GM19035 (cell line): ENCODE measurements at regions not wholly inside any gene's neighbourhood (a gene's known extent, or its start where the extent isn't known, plus 50 kb on each side); places are given as distances from the start of the nearest gene placed in this dataset.
"Not testable (repeated sequence)": the region's sequence is repeated elsewhere in the genome, so short reads cannot be mapped to it uniquely, and the experiment has no call there.

Experiments
- ATAC-seq: cut with Tn5 transposase; IDR thresholded peaks from one replicate; pipeline ENCODE4 v1.9.1; 2021; ENCODE audit not compliant: unreplicated experiment

GRCh38 chr13:89281331-89281730 lies 1610.2 kb downstream of the SLITRK5 start:
- ATAC-seq = no peak

DNA sequence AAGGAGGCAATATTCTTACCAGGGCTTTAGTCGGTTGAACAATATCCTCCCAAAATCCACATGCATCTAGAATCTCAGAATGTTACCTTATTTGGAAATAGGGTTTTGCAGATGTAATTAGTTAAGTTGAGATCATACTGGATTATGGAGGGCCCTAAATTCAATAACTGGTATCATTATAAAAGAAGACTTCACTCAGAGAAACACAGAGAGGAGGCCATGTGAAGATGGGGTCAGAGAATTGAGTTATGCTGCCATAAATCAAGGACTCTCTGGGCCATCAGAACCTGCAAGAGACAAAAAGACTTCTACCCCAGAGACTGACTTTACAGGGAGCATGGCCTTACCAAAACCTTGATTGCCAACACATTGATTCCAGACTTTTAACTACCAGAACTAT lies 1611.1 kb downstream of the SLITRK5 start:
- ATAC-seq = no peak

GRCh38 chr13:89287381-89287780 lies 1616.2 kb downstream of the SLITRK5 start:
- no peak for ATAC-seq

GRCh38 chr13:89294115-89294867 lies 1623.1 kb downstream of the SLITRK5 start:
- ATAC-seq = no peak

DNA sequence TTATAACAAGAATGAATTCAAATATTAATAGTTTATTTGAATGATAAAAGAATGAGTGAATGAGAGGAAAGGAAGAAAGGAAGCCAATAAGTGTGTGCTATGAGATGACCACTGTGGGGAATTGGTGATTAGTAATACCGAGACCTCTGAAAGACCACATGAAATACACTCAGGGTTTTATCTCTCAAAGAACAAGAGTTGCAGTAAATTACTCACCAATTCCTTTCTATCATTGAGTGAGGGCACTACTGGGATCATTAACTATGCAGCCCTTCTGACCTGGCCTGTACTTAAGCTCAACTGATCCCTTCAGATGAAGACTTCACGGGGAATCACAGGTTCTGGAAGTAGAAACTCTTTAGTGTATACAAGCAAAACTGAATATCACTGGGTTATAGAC lies 1636.1 kb downstream of the SLITRK5 start:
- no peak for ATAC-seq

GRCh38 chr13:89310943-89311672 lies 1639.9 kb downstream of the SLITRK5 start:
- ATAC-seq = no peak

DNA sequence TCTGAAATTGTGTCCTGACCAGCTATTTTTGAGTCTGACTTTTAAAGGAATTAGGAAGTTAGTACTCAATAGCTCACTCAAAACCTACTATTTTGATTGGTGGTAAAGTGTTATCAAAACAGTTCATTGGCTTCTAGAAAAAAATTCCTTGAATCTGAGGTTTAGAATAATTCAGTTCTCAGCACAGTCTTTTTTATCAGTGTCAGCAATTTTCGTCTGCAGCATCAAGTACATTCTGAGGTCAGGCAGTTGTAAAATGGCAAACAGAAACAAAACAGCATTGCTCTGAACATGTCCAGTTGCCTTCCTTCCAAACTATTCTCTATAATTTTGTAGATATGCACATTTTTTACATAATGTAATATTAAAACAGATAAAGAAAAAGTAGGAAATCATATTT lies 1644.1 kb downstream of the SLITRK5 start:
- ATAC-seq = no peak

- no peak for ATAC-seq
Observed at GRCh38 chr13:89322466-89322865, 1651.3 kb downstream of the SLITRK5 start.

DNA sequence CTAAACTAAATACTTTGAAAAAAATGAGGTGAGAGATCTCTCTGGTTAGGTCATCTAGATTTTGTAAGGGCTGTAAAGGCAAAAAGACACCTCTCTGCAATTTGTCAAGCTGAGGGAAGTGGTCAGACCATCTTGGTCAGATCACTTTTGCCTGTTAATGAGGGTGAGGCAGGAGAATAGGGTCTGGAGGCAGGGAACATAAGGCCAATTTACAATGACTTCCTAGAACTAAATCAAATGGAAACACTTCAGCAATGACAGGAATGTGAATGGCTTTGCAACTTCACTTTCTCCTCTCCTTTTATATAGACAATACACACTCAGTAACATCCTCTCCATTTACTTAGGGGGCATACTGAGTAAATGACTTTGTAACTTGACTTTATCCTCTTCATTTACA lies 1653.4 kb downstream of the SLITRK5 start:
- no peak for ATAC-seq

DNA sequence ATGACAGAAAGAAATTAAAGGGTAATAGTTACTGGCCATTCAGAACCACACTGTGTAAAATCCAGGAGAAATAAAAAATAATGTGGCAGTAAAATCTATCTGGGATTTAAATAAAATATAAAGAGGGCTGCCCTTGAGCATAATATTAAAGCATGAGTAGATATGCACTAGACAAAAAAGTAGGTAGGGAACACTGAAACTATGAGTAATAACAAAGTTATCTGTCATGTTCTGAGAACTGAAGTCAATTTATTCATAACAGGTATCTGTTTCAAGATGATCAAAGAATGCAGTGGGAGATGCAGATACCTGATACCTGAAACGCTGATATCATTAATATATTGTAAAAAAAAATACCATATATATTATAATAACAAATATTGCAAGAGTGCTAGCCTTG lies 1672.0 kb downstream of the SLITRK5 start:
- ATAC-seq = no peak

GRCh38 chr13:89352384-89352783 lies 1681.2 kb downstream of the SLITRK5 start:
- ATAC-seq = no peak

DNA sequence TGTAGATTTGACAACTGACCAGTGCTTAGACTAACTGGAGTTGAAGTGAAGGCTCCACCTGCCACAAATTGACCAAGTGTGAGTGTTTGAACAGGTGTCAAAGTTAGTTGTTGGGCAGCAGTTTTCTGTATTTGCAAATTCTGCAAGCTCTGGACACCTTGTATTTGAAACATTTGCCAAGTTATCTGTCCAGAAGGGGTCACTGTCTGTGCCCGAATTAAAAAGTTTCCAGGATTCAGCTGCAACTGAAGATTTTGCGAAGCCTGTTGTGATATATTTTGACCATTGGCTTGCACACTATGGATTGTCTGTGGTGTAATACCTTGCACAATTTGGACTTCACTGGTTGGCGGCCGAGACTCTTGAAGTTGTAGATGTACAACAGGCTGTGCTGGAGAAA lies 1690.7 kb downstream of the SLITRK5 start:
- ATAC-seq = no peak

- no peak for ATAC-seq
Observed at GRCh38 chr13:89363144-89363543, 1692.0 kb downstream of the SLITRK5 start.

DNA sequence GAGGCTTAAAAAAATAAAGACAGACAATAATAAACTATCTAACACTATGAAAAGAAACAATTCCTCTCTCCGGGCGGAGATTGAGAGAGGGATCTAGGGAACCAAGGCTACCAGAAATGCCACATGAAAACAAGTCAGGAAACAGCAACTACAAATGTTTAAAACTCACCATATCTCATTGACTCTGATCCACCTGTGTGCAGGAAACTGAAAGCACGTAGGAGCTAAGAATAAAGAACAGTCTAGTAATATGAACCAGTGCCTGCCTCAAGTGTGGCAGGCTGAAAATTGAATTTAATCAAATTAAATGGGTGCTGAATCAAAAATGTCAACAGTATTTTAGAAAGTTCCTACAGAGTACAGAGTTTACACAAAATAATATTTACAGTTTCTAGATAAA lies 1701.0 kb downstream of the SLITRK5 start:
- no peak for ATAC-seq

DNA sequence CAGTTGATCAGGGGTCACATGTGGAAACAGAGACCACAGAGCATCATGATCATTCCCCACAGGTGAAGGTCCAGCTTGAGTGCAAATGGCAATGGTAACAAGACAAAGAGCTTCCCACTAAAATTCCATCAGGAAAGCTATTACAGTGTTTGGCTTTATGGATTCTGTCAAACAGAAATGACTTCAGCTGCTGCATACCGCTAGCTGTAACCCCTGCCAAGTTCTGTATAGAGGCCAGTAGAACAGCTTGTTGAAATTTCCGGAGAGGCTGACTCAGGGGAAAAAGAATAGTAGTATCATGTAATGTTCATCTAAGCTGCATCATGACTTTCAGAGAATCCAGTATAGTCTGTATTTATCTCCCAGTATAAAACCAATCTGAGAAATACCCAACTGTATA lies 1704.7 kb downstream of the SLITRK5 start:
- no peak for ATAC-seq

GRCh38 chr13:89380101-89380500 lies 1708.9 kb downstream of the SLITRK5 start:
- ATAC-seq = no peak

GRCh38 chr13:89382981-89383380 lies 1711.8 kb downstream of the SLITRK5 start:
- ATAC-seq = no peak

DNA sequence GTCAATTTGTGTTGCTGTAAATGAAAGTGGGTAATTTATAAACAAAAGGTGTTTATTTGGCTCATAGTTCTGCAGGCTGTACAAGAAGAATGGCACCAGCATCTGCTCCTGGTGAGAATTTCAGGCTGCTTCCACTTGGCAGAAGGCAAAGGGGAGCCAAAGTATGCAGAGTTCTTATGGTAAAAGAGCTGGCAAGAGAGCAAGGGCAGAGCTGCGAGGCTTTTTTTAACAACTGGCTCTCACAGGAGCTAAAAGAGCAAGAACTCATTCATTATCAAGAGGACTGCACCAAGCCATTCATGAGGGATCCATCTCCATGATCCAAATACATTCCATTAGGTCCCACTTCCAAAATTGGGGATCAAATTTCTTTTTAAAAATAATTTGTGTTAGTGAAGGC lies 1712.7 kb downstream of the SLITRK5 start:
- no peak for ATAC-seq

DNA sequence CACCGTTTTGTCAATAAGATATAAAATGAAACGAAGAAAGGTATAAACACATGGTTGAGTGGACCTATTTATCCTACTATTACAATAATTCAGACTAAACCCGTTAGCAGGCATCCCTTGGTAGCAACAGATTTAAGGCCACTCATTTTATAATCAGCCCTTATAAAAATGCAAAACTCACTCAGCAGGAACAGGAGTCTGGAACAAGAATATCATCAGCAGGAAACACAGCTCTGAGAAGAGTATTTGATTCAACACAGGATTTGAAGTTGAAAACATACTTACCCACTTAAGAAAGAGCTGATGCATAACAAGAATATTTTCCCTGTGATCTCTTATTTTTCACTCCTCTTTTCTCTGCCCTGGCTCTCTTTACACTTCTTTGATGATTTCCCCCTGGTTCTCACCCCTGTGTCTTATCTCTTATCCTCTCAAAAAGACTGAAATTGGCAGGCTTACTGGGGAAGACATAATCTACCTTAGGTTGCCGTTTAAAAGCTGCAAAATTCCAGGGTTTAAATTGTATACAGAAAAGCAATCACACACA lies 1722.7 kb downstream of the SLITRK5 start:
- no peak for ATAC-seq

GRCh38 chr13:89401264-89401675 lies 1730.1 kb downstream of the SLITRK5 start:
- no peak for ATAC-seq

- no peak for ATAC-seq
Observed at GRCh38 chr13:89402211-89402610, 1731.0 kb downstream of the SLITRK5 start.

DNA sequence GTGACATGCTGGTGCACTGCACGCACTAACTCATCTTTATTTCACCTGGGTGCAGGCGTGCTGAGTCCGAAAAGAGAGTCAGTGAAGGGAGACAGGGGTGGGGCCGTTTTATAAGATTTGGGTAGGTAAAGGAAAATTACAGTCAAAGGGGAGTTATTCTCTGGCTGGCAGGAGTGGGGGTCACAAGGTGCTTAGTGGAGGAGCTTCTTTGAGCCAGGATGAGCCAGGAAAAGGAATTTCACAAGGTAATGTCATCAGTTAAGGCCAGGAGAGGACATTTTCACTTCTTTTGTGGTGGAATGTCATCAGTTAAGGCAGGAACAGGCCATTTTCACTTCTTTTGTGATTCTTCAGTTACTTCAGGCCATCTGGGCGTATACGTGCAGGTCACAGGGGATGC lies 1734.9 kb downstream of the SLITRK5 start:
- ATAC-seq = not testable (repeated sequence)
